Renal cortical epithelial cell (primary cell): ENCODE measurements at regions not wholly inside any gene's neighbourhood (a gene's known extent, or its start where the extent isn't known, plus 50 kb on each side); places are given as distances from the start of the nearest gene placed in this dataset.

Experiments
- DNase-seq: peaks from one replicate; pipeline ENCODE4 v3.0.0-alpha.2; 2011; ENCODE audit warnings: low read depth

DNA sequence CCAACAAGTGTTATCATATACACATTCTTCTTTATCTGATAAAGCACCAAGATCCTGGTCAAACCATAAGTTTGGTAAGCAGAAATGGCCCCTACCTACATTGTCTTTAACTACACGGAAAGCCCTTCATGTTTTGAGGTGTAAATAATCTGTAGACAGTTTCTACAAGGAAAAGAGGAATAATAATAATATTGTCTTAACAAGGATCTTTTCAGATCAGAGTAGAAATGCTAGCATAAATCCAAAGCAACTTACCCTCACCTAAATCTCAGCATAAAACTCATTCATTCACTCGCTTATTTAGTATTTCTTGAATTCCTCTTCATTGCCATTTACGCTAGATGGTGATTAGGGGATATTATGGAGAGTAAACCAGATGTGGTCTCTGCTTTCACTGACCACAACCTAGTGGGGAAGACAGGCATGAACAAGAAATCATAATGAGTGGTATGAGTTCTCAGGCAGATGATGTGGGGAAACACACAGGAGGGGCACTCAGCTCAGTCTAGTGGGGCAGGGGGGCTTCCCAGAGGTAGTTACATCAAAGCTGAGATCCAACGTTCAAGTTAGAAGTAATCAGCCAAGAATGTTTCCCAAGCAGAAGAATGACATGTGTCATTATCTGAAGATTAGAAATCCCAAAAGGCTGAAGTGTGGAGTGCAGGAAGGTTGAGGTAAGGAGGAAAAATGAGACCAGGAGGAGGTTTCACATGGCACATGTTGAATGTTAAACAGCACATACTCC lies 65.4 kb upstream of the ZC3H12C start:
- peak; percentile 57 for DNase-seq

- no peak for DNase-seq
Observed at GRCh38 chr11:110028921-110029320, 64.3 kb upstream of the ZC3H12C start.

GRCh38 chr11:110029714-110030113 lies 63.5 kb upstream of the ZC3H12C start:
- no peak for DNase-seq

DNA sequence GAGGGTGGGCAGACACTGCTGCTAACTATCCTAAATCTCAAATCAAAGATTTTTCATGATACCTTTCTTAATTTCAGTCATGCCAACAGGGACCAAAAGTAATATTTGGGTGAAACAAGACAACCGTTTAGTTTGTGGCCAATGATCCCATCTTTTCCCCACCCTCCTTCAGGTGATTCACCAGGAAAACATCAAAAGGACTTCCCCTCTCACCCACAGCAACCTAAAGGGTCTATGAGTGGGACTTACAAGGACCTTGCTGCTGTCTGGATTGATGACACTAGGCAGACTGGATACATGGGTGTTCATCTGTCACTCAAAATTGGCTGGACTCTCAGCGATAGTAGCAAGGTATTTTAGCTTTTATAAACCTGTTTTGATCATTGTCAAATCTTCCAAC lies 62.0 kb upstream of the ZC3H12C start:
- no peak for DNase-seq

DNA sequence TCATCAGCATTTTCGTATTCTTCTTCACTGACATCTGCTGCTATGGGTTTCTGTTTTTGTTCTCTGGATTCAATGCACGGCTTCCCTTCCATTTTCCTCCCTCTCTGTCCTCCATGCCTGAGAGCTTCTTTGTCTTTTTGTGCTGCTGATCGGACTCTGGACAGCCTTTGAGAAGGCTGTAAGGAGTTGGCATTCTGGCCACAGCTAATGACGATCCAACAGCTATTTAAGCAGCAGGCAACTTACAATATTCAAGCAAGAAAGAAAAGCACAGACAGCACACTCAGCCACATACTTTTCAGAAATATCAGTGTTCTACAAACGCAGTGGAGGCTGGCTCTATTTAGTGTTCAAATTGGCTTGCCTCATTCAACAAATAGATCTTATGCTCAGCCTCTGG lies 60.9 kb upstream of the ZC3H12C start:
- no peak for DNase-seq

DNA sequence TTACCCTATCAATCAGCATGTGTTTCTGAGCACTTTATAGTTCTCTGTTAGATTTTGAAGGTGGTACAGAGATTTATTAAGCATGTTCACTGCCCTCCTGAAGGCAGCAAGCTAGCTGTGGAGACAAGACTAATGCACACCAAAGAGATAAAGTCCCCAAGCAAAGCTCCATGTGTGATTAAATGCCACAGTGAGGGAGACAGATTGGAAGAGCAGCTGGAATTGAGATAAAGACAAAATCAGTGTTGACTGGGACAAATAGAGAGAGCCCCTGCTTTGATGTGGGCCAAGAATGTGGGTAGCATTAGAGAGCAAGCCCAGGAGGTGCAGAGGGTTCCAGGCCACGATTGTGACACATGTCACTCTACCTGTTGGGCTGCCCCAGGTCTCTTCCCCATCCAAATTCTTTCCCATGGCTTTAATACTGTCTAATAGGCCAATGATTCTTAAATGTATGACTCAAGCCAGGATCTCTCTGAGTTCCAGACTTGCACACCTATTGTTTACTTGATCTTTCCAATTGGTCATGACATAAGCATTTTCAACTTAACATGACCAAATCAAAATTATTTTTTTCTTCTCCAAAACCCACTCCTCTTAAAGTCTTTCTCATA lies 60.1 kb upstream of the ZC3H12C start:
- no peak for DNase-seq

DNA sequence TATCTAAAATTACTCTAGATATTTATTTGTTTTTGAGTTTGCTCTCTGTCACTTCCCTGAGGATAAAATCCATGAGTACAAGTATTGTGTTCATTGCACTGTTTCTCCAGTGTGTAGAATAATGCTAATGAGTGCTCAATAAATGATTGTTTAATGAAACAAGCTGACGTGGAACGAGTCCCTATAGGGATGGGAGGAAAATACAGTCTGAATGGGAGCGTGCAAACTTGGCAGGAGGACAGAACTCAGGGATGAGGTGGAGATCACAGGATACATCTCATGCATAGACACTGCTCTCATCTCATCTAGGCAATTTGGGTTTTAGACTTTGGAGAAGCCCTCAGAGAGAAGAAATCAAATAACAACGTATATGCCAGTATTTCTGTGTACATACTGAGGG lies 58.4 kb upstream of the ZC3H12C start:
- no peak for DNase-seq

DNA sequence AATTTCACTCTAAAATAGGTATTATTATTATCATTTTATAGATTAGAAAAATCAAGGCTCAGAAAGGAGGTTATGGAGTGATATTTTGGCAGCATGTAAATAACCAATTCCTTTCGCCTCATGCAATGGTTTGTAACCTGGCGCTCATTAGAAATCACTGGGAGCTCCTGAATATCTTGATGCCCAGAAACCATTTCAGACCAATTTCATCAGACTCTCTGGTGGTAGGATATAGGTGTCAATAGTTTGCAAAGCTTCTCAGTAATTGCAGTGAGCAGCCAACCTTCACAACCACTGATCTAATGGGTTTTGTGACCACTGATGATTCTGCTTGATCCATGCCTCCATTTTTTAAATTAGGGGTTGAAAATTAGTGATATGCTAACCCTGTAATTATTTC lies 57.8 kb upstream of the ZC3H12C start:
- no peak for DNase-seq

DNA sequence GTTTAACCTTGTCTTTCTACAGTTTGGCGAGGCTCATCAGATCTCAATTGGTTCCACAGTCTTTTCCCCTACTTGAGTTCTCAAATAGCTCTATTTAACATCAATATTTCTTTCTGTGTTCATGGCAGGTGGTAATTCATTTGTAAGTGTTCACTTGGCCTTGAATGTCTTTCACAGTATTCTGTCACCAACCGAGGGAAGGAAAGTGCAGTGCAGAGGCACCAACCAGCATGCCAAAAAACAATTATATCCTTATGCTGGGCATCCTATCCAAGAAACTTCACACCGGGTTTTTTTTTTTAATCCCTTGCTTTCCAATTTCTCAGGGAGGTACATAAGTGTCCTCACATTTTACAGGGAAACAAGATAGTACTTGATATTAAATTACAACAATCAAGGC lies 55.0 kb upstream of the ZC3H12C start:
- DNase-seq = no peak
